OCI-LY3 (cell line): ENCODE measurements at regions not wholly inside any gene's neighbourhood (a gene's known extent, or its start where the extent isn't known, plus 50 kb on each side); places are given as distances from the start of the nearest gene placed in this dataset.

Experiments
- H2AFZ ChIP-seq: fragments of 200-600, 300-600 bp; shearing (Covaris generic); 2 replicates; pipeline ENCODE4 v1.6.0; 2014; ENCODE audit warnings: antibody characterized with exemption, low read depth, low read length
- H3K27ac ChIP-seq: fragments of 200-600, 300-600 bp; sonication (generic); 2 replicates; pipeline ENCODE4 v1.5.1; 2014; ENCODE audit warnings: mild to moderate bottlenecking, low read length, moderate library complexity, mixed read lengths
- H3K27me3 ChIP-seq: fragments of 200-600, 300-600 bp; sonication (generic); 2 replicates; pipeline ENCODE4 v1.6.1; 2014; ENCODE audit warnings: low read depth, low read length, mixed read lengths
- H3K36me3 ChIP-seq: fragments of 200-600, 300-600 bp; sonication (generic); replicated peaks from 2 replicates; pipeline ENCODE3; 2014; ENCODE audit warnings: low read depth, low read length, mixed read lengths
- H3K4me1 ChIP-seq: fragments of 300-600, 200-600 bp; sonication (generic); 2 replicates; pipeline ENCODE4 v1.6.1; 2014; ENCODE audit warnings: low read length, mixed read lengths
- H3K4me2 ChIP-seq: fragments of 200-600, 300-600 bp; sonication (generic); 2 replicates; pipeline ENCODE4 v1.6.1; 2014; ENCODE audit warnings: low read length, mixed read lengths
- H3K4me3 ChIP-seq: fragments of 300-600, 200-600 bp; sonication (generic); 2 replicates; pipeline ENCODE4 v1.5.1; 2014; ENCODE audit warnings: antibody characterized with exemption, mild to moderate bottlenecking, low read length, moderate library complexity
- H3K79me2 ChIP-seq: fragments of 300-600, 200-600 bp; shearing (Covaris generic); 2 replicates; pipeline ENCODE4 v1.6.1; 2014; ENCODE audit warnings: mild to moderate bottlenecking, low read length, mixed read lengths
- H3K9ac ChIP-seq: fragments of 300-600, 200-600 bp; shearing (Covaris generic); 2 replicates; pipeline ENCODE4 v1.6.0; 2014; ENCODE audit warnings: mild to moderate bottlenecking, low read length, moderate library complexity
- H3K9me3 ChIP-seq: fragments of 200-600, 300-600 bp; shearing (Covaris generic); 2 replicates; pipeline ENCODE4 v1.6.1; 2014; ENCODE audit warnings: low read length, mixed read lengths; ENCODE audit not compliant: insufficient read depth
- H4K20me1 ChIP-seq: fragments of 200-600, 300-600 bp; sonication (generic); 2 replicates; pipeline ENCODE4 v1.6.1; 2016; ENCODE audit warnings: low read length, mixed read lengths; ENCODE audit not compliant: insufficient read depth
- EZH2phosphoT487 ChIP-seq: fragments of 200-600 bp; shearing (Covaris generic); IDR thresholded peaks from 2 replicates; pipeline ENCODE4 v1.6.1; 2018; ENCODE audit warnings: antibody characterized with exemption, mixed run types, low read depth
- TF ChIP-seq, protein P1 (sequence below): fragments of 200-600, 300-600 bp; sonication (generic); IDR thresholded peaks from 2 replicates; pipeline ENCODE4 v1.5.1; 2014; ENCODE audit warnings: antibody characterized with exemption, low read length, low read depth

DNA sequence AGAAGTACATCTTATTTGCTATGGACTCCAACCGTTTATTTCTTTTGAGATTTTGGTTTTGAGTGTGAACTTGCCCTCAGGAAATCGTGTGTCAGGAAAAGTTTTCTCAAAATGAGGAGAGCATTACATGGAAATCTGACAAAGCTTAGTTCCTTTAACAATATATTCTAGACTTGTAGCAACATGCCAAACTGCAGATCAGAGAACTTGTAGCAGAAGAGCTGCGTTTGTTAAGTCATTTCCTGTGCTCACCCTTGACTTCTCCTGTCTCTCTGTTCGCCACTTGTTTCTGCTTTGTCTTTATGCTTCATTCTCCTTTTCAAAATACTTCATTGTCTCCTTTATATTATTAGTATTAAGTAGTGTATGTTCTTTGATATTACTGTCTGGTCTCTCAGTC is 116.6 kb upstream of the FOXP2 start:
- Histone ChIP-seq H3K79me2 (no peaks in the 10 kb centered on the region), H3K9me3 (no peaks in the 10 kb centered on the region), H3K27ac (no peak overlapping the region), H3K27me3 (no peaks in the 10 kb centered on the region), H3K4me1 (no peaks in the 10 kb centered on the region), H3K36me3 (no peaks in the 10 kb centered on the region), H3K4me3 (no peak overlapping the region), H4K20me1 (no peaks in the 10 kb centered on the region), H2AFZ (no peak overlapping the region), H3K9ac (no peak overlapping the region), H3K4me2 (no peak overlapping the region)
- TF ChIP-seq, protein P1, sequence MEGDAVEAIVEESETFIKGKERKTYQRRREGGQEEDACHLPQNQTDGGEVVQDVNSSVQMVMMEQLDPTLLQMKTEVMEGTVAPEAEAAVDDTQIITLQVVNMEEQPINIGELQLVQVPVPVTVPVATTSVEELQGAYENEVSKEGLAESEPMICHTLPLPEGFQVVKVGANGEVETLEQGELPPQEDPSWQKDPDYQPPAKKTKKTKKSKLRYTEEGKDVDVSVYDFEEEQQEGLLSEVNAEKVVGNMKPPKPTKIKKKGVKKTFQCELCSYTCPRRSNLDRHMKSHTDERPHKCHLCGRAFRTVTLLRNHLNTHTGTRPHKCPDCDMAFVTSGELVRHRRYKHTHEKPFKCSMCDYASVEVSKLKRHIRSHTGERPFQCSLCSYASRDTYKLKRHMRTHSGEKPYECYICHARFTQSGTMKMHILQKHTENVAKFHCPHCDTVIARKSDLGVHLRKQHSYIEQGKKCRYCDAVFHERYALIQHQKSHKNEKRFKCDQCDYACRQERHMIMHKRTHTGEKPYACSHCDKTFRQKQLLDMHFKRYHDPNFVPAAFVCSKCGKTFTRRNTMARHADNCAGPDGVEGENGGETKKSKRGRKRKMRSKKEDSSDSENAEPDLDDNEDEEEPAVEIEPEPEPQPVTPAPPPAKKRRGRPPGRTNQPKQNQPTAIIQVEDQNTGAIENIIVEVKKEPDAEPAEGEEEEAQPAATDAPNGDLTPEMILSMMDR: no peak
- TF ChIP-seq EZH2phosphoT487: no peak

DNA sequence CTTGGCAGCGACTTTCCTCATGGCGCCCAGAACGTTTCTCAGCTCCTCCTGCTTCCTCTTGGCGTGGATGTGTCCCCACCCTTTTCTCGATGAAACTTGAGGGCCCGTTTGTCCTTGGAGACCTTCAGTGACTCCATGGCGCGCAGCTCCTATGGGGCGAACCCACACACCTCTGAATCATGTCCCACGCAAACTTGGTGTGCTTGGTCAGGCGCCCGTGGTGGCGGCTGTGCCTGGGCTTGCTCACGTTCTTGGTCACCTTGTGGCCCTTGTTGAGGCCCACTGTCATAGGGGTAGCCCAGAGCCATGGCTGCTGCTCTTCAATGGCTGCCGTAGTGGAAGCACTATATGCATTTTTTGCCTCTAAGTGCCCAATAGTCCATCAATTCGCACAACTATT is 117.5 kb upstream of the FOXP2 start:
- Histone ChIP-seq H3K4me1 (no peaks in the 10 kb centered on the region), H2AFZ (no peak overlapping the region), H3K9ac (no peak overlapping the region), H3K27ac (no peak overlapping the region), H3K9me3 (no peaks in the 10 kb centered on the region), H3K27me3 (no peaks in the 10 kb centered on the region), H3K4me2 (no peak overlapping the region), H4K20me1 (no peaks in the 10 kb centered on the region), H3K36me3 (no peaks in the 10 kb centered on the region), H3K79me2 (no peaks in the 10 kb centered on the region), H3K4me3 (no peak overlapping the region)
- TF ChIP-seq EZH2phosphoT487: no peak
- TF ChIP-seq, protein P1: no peak

GRCh38 chr7:114295522-114295921 is 119.1 kb upstream of the FOXP2 start:
- no peak for TF ChIP-seq EZH2phosphoT487
- TF ChIP-seq, protein P1: no peak
- Histone ChIP-seq H3K9me3 (no peaks in the 10 kb centered on the region), H4K20me1 (no peaks in the 10 kb centered on the region), H3K4me3 (no peak overlapping the region), H3K9ac (no peak overlapping the region), H3K4me1 (no peaks in the 10 kb centered on the region), H3K27me3 (no peaks in the 10 kb centered on the region), H2AFZ (no peak overlapping the region), H3K27ac (no peak overlapping the region), H3K4me2 (no peak overlapping the region), H3K79me2 (no peaks in the 10 kb centered on the region), H3K36me3 (no peaks in the 10 kb centered on the region)

GRCh38 chr7:114294036-114294435 is 120.6 kb upstream of the FOXP2 start:
- Histone ChIP-seq H4K20me1 (no peaks in the 10 kb centered on the region), H3K4me1 (no peaks in the 10 kb centered on the region), H3K4me2 (no peak overlapping the region), H3K9me3 (no peaks in the 10 kb centered on the region), H3K4me3 (no peak overlapping the region), H3K27me3 (no peaks in the 10 kb centered on the region), H3K36me3 (no peaks in the 10 kb centered on the region), H3K79me2 (no peaks in the 10 kb centered on the region), H3K27ac (no peak overlapping the region), H2AFZ (no peak overlapping the region), H3K9ac (no peak overlapping the region)
- TF ChIP-seq EZH2phosphoT487: no peak
- TF ChIP-seq, protein P1: no peak
